ENCODE measurements at regions not wholly inside any gene's neighbourhood (a gene's known extent, or its start where the extent isn't known, plus 50 kb on each side); places are given as distances from the start of the nearest gene placed in this dataset.

GRCh38 chr4:156477636-156478035, 494.0 kb downstream of the PDGFC start:
- peak overlapping the region; percentile 91; the same call in 1 of the 2 replicates for H2BK20ac ChIP-seq (ENCODE audit: low read depth, low read length)
- no peaks in the 10 kb centered on the region for H3K79me1 ChIP-seq (ENCODE audit: low read depth in 1 of 2, low read length in 2 of 2)
- peak overlapping the region; percentile 61; the same call in 1 of the 2 replicates for H3K18ac ChIP-seq (ENCODE audit: low read depth, low read length)
- no peaks in the 10 kb centered on the region for H3K9me3 ChIP-seq (ENCODE audit: control insufficient read depth, insufficient read depth, low read length)
- in situ Hi-C loops (cut with MboI; ENCODE audit: low sequenced_read_pairs), result loop anchor here (5.0 to 25.0 kb wide), 3 partner anchors 490 to 1510 kb away; no protein-coding TSS in a partner anchor
- no peak for TF ChIP-seq RFX5 (IDR thresholded peaks at IDR 0.05; ENCODE audit: low read depth, low read length)
- TF ChIP-seq POLR2A (IDR thresholded peaks at IDR 0.05; ENCODE audit: low read depth, low read length), result no peak
- TF ChIP-seq SMC3 (IDR thresholded peaks at IDR 0.05; ENCODE audit: low read depth, low read length), result no peak
- H3K14ac ChIP-seq (replicated peaks; ENCODE audit: low read depth, low read length), result no peak overlapping the region
- peak overlapping the region; percentile 81; the same call in 1 of the 2 replicates for H4K5ac ChIP-seq (ENCODE audit: low read depth, low read length)
- CTCF ChIA-PET, result interaction anchor here (3.2 to 4.4 kb wide), 2 partner anchors 492 to 568 kb away, joined by 14 to 26 read pairs; no protein-coding TSS in a partner anchor
- H3K4me1 ChIP-seq (ENCODE audit: control insufficient read depth, insufficient read depth, low read length), result peaks cover 5% of the 10 kb centered on the region
- H2BK120ac ChIP-seq (ENCODE audit: low read depth, low read length), result peak overlapping the region; percentile 72; the same call in 1 of the 2 replicates
- no peak overlapping the region for H3K4me2 ChIP-seq (ENCODE audit: low read depth, low read length)
- H3K23ac ChIP-seq (ENCODE audit: low read depth, low read length), result no peak overlapping the region
- H3K56ac ChIP-seq (ENCODE audit: extremely low read depth, insufficient read depth, low read length), result no peak overlapping the region
- 0 out of 3 replicates have a peak overlapping the region, but pooled peaks have one; percentile 32 for H2BK15ac ChIP-seq (ENCODE audit: low read depth, low read length)
- H3K27me3 ChIP-seq (ENCODE audit: control insufficient read depth, insufficient read depth, low read length), result no peaks in the 10 kb centered on the region
- no peak overlapping the region for H2AFZ ChIP-seq (replicated peaks; ENCODE audit: low read length, poor library complexity)
- BruUV-seq (replicated peaks), result no TSS peak
- dilution Hi-C loops (cut with HindIII; ENCODE audit: low sequenced_read_pairs, unreplicated experiment), result no loop called here
- no CpG with 5 or more reads among the region's 2 CpGs for whole genome bisulfite sequencing, 2 experiments (ENCODE audit: extremely low coverage in 2 of 2, insufficient read length in 1 of 2)
- H4K8ac ChIP-seq (ENCODE audit: low read depth in 2 of 2, low read length in 2 of 2), result peak overlapping the region in 1 of 2 experiments; percentile 67; a peak in 2 of 4 replicates
- POLR2A ChIA-PET (ENCODE audit: unreplicated experiment), result no interaction called here
- H3K9me1 ChIP-seq (ENCODE audit: insufficient read depth, low read length), result no peaks in the 10 kb centered on the region
- no peak overlapping the region for H2AK9ac ChIP-seq (replicated peaks; ENCODE audit: low read depth, low read length, poor library complexity)
- H3K27ac ChIP-seq (ENCODE audit: insufficient read depth, low read length), result no peak overlapping the region
- peak overlapping the region; percentile 72 for H2BK5ac ChIP-seq (ENCODE audit: low read depth, low read length, poor library complexity, severe bottlenecking)
- no peak for ATAC-seq (ENCODE audit: low read depth)
- H3K4ac ChIP-seq (ENCODE audit: low read depth, low read length), result 0 out of 2 replicates have a peak overlapping the region, but pooled peaks have one; percentile 69
- H3K9ac ChIP-seq (ENCODE audit: low read depth, low read length), result no peak overlapping the region
- H4K20me1 ChIP-seq (ENCODE audit: insufficient read depth, low read length), result no peaks in the 10 kb centered on the region
- intact Hi-C loops (cut with micrococcal nuclease), result loop anchor here (2.0 to 10.0 kb wide), 6 partner anchors 161 to 1073 kb away; no protein-coding TSS in a partner anchor
- H2AK5ac ChIP-seq (ENCODE audit: low read depth, low read length), result no peak overlapping the region
- no peak overlapping the region for H4K91ac ChIP-seq (ENCODE audit: insufficient read depth, low read depth, low read length)
- no peak for DNase-seq
- H3K36me3 ChIP-seq (ENCODE audit: control insufficient read depth, insufficient read depth, low read length), result no peaks in the 10 kb centered on the region
- H3K4me3 ChIP-seq (ENCODE audit: insufficient read depth, low read depth, low read length), result no peak overlapping the region
